SK-N-MC (cell line): ENCODE measurements at regions not wholly inside any gene's neighbourhood (a gene's known extent, or its start where the extent isn't known, plus 50 kb on each side); places are given as distances from the start of the nearest gene placed in this dataset.

Experiments
- EZH2 ChIP-seq: fragments of 200-600 bp; sonication (generic); IDR thresholded peaks from one replicate; pipeline ENCODE4 v1.6.1; 2017; ENCODE audit warnings: antibody characterized with exemption
- POLR2AphosphoS5 ChIP-seq: IDR thresholded peaks from 2 replicates; pipeline ENCODE4 v1.6.1; 2012; ENCODE audit warnings: mild to moderate bottlenecking, low read depth, low read length, borderline replicate concordance

DNA sequence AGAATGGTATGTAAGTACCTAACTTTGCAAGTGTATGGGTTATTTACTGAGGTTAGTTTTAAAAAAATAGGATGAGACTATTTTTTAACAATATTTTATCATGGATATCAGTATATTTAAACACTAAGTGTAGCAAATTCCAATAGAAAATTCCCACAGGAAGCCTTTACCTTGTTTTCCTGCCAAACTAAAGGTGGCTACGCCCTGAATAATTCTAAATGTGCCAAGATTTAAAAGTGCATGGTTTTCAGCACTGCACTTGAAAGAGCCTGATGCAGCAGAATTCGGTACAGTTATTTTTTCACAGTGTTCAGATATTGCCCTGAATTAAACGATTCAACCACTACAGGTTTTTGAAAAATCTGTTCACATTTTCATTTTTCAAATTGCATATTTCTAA is 1622.8 kb upstream of the B3GALT2 start:
- TF ChIP-seq POLR2AphosphoS5 (no peak), EZH2 (no peak)
